ENCODE measurements at regions not wholly inside any gene's neighbourhood (a gene's known extent, or its start where the extent isn't known, plus 50 kb on each side); places are given as distances from the start of the nearest gene placed in this dataset.

DNA sequence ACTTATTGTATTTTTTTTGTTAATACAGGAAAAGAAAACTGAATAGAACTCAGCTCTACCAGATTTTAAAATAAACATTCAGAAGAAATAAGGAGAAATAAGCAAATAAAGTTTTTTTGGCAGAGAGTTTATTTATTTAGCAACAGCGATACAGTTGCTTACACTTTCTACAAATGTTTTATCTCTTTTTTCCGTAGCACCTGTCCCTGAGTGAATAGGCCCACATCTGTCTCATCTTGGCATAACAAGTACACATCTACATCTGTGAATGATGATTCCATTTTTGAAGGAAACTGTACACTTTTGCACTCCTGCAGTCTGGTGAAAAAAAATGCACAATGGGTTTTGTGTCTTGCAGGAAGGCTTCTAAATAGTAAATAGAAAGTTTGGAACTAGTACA lies 783.6 kb upstream of the ZEB2 start:
- Histone ChIP-seq H3K36me3 (no peaks in the 10 kb centered on the region), H3K4me1 (ENCODE audit: low read depth) (no peaks in the 10 kb centered on the region), H3K9me3 (ENCODE audit: low read depth) (no peaks in the 10 kb centered on the region), H3K27me3 (no peaks in the 10 kb centered on the region), H3K4me3 (no peak overlapping the region), H3K27ac (no peak overlapping the region)
- TF ChIP-seq, protein P1, sequence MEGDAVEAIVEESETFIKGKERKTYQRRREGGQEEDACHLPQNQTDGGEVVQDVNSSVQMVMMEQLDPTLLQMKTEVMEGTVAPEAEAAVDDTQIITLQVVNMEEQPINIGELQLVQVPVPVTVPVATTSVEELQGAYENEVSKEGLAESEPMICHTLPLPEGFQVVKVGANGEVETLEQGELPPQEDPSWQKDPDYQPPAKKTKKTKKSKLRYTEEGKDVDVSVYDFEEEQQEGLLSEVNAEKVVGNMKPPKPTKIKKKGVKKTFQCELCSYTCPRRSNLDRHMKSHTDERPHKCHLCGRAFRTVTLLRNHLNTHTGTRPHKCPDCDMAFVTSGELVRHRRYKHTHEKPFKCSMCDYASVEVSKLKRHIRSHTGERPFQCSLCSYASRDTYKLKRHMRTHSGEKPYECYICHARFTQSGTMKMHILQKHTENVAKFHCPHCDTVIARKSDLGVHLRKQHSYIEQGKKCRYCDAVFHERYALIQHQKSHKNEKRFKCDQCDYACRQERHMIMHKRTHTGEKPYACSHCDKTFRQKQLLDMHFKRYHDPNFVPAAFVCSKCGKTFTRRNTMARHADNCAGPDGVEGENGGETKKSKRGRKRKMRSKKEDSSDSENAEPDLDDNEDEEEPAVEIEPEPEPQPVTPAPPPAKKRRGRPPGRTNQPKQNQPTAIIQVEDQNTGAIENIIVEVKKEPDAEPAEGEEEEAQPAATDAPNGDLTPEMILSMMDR (IDR thresholded peaks at IDR 0.05; ENCODE audit: low read depth, low read length) = no peak
- DNase-seq (ENCODE audit: low read depth in 1 of 2, low spot score in 1 of 2) = no peak

DNA sequence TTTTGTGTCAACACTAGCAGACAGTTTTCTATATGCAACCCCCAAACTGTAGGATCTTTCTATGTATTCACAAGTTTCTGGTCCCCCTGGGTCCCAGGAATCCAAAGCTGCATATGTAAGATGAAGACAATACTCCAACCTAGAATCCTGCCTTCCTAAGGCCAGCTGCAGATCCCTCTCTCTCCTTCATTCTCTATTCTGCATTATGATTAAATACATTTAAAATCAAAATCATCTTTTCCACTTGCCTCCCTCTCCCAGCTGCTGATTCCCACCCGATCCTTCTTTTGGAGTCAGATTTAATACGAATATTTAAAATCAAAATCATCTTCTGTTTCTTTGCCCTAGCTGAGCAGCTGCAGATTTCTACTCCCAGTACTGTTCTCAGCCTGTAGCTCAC lies 783.0 kb upstream of the ZEB2 start:
- Histone ChIP-seq H3K4me1 (ENCODE audit: low read depth) (no peaks in the 10 kb centered on the region), H3K36me3 (no peaks in the 10 kb centered on the region), H3K27ac (no peak overlapping the region), H3K9me3 (ENCODE audit: low read depth) (no peaks in the 10 kb centered on the region), H3K4me3 (no peak overlapping the region), H3K27me3 (no peaks in the 10 kb centered on the region)
- DNase-seq (ENCODE audit: low read depth in 1 of 2, low spot score in 1 of 2) = no peak
- TF ChIP-seq, protein P1 (IDR thresholded peaks at IDR 0.05; ENCODE audit: low read depth, low read length) = no peak

DNA sequence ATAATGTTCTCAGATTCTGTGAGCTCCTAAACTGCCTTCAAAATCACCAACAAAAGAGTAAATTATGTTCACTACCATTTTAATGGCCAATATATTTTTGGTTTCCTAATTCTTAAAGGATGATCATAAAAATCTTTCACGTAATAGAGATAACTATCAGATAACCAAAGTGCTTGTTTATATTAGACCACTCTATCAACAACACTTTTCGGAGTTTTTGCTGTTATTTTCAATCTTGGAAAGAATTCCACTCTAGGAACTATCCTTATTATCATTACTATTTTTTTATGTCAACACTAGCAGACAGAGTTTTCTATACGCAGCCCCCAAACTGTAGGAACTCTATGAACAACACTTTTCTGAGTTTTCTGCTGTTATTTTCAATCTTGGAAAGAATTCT lies 782.5 kb upstream of the ZEB2 start:
- Histone ChIP-seq H3K36me3 (no peaks in the 10 kb centered on the region), H3K9me3 (ENCODE audit: low read depth) (no peaks in the 10 kb centered on the region), H3K4me3 (no peak overlapping the region), H3K4me1 (ENCODE audit: low read depth) (no peaks in the 10 kb centered on the region), H3K27me3 (no peaks in the 10 kb centered on the region), H3K27ac (no peak overlapping the region)
- DNase-seq (ENCODE audit: low read depth in 1 of 2, low spot score in 1 of 2) = no peak
- TF ChIP-seq, protein P1 (IDR thresholded peaks at IDR 0.05; ENCODE audit: low read depth, low read length) = no peak

DNA sequence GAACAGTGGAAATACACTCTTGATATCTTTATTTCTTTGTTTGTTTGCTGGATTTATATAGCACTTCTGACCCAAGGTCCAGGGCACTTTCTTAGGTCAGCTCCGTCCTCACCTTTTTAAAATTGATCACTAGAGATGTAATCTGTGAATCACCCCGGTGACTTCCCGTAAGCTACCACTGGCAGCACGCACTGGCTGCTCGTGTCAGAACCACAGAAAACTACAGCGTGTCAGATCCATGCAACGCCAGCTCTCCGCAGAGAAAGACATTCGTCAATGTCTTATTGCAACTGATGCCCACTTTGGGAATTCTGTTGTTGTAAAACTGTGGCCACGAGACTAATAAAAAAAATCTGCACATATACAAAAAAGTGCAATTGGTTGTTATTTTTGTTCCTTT lies 779.4 kb upstream of the ZEB2 start:
- Histone ChIP-seq H3K4me1 (ENCODE audit: low read depth) (no peaks in the 10 kb centered on the region), H3K27me3 (no peaks in the 10 kb centered on the region), H3K36me3 (no peaks in the 10 kb centered on the region), H3K27ac (no peak overlapping the region), H3K4me3 (no peak overlapping the region), H3K9me3 (ENCODE audit: low read depth) (no peaks in the 10 kb centered on the region)
- TF ChIP-seq, protein P1 (IDR thresholded peaks at IDR 0.05; ENCODE audit: low read depth, low read length) = no peak
- no peak for DNase-seq (ENCODE audit: low read depth in 1 of 2, low spot score in 1 of 2)

DNA sequence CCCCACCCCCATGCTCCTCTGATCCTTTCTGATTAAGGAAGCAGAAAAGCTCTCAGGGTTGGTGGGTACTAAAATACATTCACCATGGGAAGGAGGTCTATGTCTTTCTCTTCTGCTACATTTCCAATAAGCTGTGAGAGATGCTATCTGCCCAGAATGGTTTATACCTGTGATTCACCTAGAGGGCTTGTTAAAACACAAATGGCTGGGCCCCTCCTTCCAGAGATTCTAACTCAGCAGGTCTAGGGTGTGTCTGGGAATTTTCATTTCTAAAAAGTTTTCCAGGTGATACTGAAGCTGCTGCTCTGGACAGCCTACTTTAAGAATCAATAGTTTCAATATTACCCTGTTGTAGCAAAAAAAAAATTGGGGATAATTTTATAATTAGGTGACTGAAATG lies 772.2 kb upstream of the ZEB2 start:
- no peak overlapping the region for H3K27ac ChIP-seq

More for the DNA sequence above, 772.2 kb upstream of the ZEB2 start:
- Histone ChIP-seq H3K4me1 (ENCODE audit: low read depth) (no peaks in the 10 kb centered on the region), H3K9me3 (ENCODE audit: low read depth) (no peaks in the 10 kb centered on the region), H3K36me3 (no peaks in the 10 kb centered on the region), H3K4me3 (no peak overlapping the region), H3K27me3 (no peaks in the 10 kb centered on the region)
- TF ChIP-seq, protein P1 (IDR thresholded peaks at IDR 0.05; ENCODE audit: low read depth, low read length) = no peak
- DNase-seq (ENCODE audit: low read depth in 1 of 2, low spot score in 1 of 2) = no peak
